ENCODE measurements at regions not wholly inside any gene's neighbourhood (a gene's known extent, or its start where the extent isn't known, plus 50 kb on each side); places are given as distances from the start of the nearest gene placed in this dataset.
"Not testable (repeated sequence)": the region's sequence is repeated elsewhere in the genome, so short reads cannot be mapped to it uniquely, and the experiment has no call there.

DNA sequence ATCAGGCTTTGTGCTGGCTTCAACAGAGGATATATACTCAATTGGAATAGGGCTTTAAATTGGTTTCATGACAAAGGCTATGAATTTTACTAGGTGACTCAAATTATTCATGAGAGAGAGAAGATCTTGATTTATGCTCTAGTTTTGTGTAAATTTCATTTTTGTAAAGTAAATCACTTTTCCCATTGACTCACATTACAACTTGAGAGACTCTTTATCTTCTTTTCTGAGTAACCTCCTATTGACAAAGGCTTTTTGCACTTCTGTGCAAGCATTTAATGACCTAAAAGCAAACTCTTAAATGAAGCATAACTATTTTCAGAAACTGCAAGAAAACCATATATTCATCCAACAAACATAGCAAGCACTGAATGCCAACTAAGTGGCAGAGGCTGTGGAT lies 98.5 kb upstream of the RHOBTB1 start:
- H3K9ac ChIP-seq (ENCODE audit: insufficient read depth, low read length) = no peak overlapping the region
- no peaks in the 10 kb centered on the region for H3K27me3 ChIP-seq (ENCODE audit: control insufficient read depth, insufficient read depth, low read length)
- no peak overlapping the region for H3K4me3 ChIP-seq (replicated peaks in 1 of 4; ENCODE audit: control extremely low read depth in 1 of 4, insufficient read depth in 1 of 4, low read depth in 3 of 4, low read length in 4 of 4)
- TF ChIP-seq, protein P1, sequence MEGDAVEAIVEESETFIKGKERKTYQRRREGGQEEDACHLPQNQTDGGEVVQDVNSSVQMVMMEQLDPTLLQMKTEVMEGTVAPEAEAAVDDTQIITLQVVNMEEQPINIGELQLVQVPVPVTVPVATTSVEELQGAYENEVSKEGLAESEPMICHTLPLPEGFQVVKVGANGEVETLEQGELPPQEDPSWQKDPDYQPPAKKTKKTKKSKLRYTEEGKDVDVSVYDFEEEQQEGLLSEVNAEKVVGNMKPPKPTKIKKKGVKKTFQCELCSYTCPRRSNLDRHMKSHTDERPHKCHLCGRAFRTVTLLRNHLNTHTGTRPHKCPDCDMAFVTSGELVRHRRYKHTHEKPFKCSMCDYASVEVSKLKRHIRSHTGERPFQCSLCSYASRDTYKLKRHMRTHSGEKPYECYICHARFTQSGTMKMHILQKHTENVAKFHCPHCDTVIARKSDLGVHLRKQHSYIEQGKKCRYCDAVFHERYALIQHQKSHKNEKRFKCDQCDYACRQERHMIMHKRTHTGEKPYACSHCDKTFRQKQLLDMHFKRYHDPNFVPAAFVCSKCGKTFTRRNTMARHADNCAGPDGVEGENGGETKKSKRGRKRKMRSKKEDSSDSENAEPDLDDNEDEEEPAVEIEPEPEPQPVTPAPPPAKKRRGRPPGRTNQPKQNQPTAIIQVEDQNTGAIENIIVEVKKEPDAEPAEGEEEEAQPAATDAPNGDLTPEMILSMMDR (conservative IDR thresholded peaks at IDR 0.05 in 1 of 2, IDR thresholded peaks at IDR 0.05 in 1 of 2; ENCODE audit: low read depth in 1 of 2, low read length in 2 of 2) = no peak
- TF ChIP-seq EZH2 (IDR thresholded peaks at IDR 0.05; ENCODE audit: low read length, missing control alignments) = no peak
- H3K4me1 ChIP-seq (ENCODE audit: control insufficient read depth, extremely low read depth, insufficient read depth, low read length) = no peaks in the 10 kb centered on the region
- H3K9me3 ChIP-seq (ENCODE audit: control insufficient read depth, insufficient read depth, low read depth, low read length) = no peaks in the 10 kb centered on the region
- H3K79me2 ChIP-seq (ENCODE audit: control insufficient read depth, insufficient read depth, low read length) = no peaks in the 10 kb centered on the region
- no peaks in the 10 kb centered on the region for H3K36me3 ChIP-seq (ENCODE audit: control insufficient read depth, insufficient read depth, low read length)
- no peak for DNase-seq (ENCODE audit: low read depth in 2 of 2)
- no peak overlapping the region for H3K27ac ChIP-seq (ENCODE audit: insufficient read depth, low read length)
- H4K20me1 ChIP-seq (ENCODE audit: control insufficient read depth, extremely low read depth, insufficient read depth, low read length) = no peaks in the 10 kb centered on the region
- H2AFZ ChIP-seq (ENCODE audit: low read length) = no peak overlapping the region
- H3K4me2 ChIP-seq (ENCODE audit: extremely low read depth, insufficient read depth, low read length) = no peak overlapping the region

DNA sequence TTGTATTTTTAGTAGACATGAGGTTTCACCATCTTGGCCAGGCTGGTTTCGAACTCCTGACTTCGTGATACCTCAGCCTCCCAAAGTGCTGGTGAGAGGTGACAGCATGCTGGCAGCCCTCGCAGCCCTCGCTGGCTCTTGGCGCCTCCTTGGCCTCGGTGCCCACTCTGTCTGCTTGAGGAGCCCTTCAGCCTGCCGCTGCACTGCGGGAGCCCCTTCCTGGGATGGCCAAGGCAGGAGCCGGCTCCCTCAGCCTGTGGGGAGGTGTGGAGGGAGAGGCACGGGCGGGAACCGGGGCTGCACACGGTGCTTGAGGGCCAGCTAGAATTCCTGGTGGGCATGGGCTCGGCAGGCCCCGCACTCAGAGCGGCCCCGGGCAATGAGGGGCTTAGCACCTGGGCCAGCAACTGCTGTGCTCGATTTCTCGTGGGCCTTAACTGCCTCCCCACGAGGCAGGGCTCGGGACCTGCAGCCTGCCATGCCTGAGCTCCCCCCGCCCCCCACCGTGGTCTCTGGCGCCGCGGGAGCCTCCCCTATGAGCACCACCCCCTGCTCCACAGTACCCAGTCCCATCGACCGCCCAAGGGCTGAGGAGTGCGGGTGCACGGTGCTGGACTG lies 96.5 kb upstream of the RHOBTB1 start:
- TF ChIP-seq, protein P1 (conservative IDR thresholded peaks at IDR 0.05 in 1 of 2, IDR thresholded peaks at IDR 0.05 in 1 of 2; ENCODE audit: low read depth in 1 of 2, low read length in 2 of 2) = no peak
- TF ChIP-seq EZH2 (IDR thresholded peaks at IDR 0.05; ENCODE audit: low read length, missing control alignments) = no peak
- H3K79me2 ChIP-seq (ENCODE audit: control insufficient read depth, insufficient read depth, low read length) = no peaks in the 10 kb centered on the region

DNA sequence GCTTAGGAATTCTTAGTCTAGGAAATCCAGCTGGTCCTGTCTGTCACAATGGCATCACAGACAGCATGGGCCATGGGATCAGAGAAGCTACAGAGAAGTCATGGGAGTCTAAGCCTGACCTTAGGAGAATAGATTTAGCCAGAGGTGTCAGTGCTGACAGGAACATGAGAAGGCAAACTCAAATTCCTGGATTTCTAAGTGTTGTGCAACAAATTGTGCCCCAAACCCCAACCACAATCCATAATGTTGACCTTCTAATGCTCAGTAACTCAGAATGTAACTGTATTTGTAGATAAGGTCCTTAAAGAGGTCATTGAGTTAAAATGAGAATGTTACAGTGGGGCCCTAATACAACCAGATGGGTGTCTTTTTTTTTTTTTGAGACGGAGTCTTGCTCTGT lies 95.9 kb upstream of the RHOBTB1 start:
- no peaks in the 10 kb centered on the region for H4K20me1 ChIP-seq (ENCODE audit: control insufficient read depth, extremely low read depth, insufficient read depth, low read length)
- DNase-seq (ENCODE audit: low read depth in 2 of 2) = no peak
- H3K27me3 ChIP-seq (ENCODE audit: control insufficient read depth, insufficient read depth, low read length) = no peaks in the 10 kb centered on the region
- no peak overlapping the region for H3K9ac ChIP-seq (ENCODE audit: insufficient read depth, low read length)
- H3K4me2 ChIP-seq (ENCODE audit: extremely low read depth, insufficient read depth, low read length) = no peak overlapping the region
- H3K36me3 ChIP-seq (ENCODE audit: control insufficient read depth, insufficient read depth, low read length) = no peaks in the 10 kb centered on the region
- H2AFZ ChIP-seq (ENCODE audit: low read length) = no peak overlapping the region
- no peak overlapping the region for H3K27ac ChIP-seq (ENCODE audit: insufficient read depth, low read length)
- no peak overlapping the region for H3K4me3 ChIP-seq (replicated peaks in 1 of 4; ENCODE audit: control extremely low read depth in 1 of 4, insufficient read depth in 1 of 4, low read depth in 3 of 4, low read length in 4 of 4)
- no peaks in the 10 kb centered on the region for H3K79me2 ChIP-seq (ENCODE audit: control insufficient read depth, insufficient read depth, low read length)
- H3K9me3 ChIP-seq (ENCODE audit: control insufficient read depth, insufficient read depth, low read depth, low read length) = no peaks in the 10 kb centered on the region
- no peaks in the 10 kb centered on the region for H3K4me1 ChIP-seq (ENCODE audit: control insufficient read depth, extremely low read depth, insufficient read depth, low read length)
- TF ChIP-seq, protein P1 (conservative IDR thresholded peaks at IDR 0.05 in 1 of 2, IDR thresholded peaks at IDR 0.05 in 1 of 2; ENCODE audit: low read depth in 1 of 2, low read length in 2 of 2) = no peak
- no peak for TF ChIP-seq EZH2 (IDR thresholded peaks at IDR 0.05; ENCODE audit: low read length, missing control alignments)

More for the DNA sequence above, 96.5 kb upstream of the RHOBTB1 start:
- Histone ChIP-seq H3K27ac (ENCODE audit: insufficient read depth, low read length) (no peak overlapping the region), H3K9ac (ENCODE audit: insufficient read depth, low read length) (no peak overlapping the region), H3K36me3 (ENCODE audit: control insufficient read depth, insufficient read depth, low read length) (no peaks in the 10 kb centered on the region), H3K9me3 (ENCODE audit: control insufficient read depth, insufficient read depth, low read depth, low read length) (no peaks in the 10 kb centered on the region), H3K27me3 (ENCODE audit: control insufficient read depth, insufficient read depth, low read length) (no peaks in the 10 kb centered on the region), H2AFZ (ENCODE audit: low read length) (no peak overlapping the region), H3K4me3 (replicated peaks in 1 of 4; ENCODE audit: control extremely low read depth in 1 of 4, insufficient read depth in 1 of 4, low read depth in 3 of 4, low read length in 4 of 4) (no peak overlapping the region), H3K4me1 (ENCODE audit: control insufficient read depth, extremely low read depth, insufficient read depth, low read length) (no peaks in the 10 kb centered on the region), H3K4me2 (ENCODE audit: extremely low read depth, insufficient read depth, low read length) (no peak overlapping the region), H4K20me1 (ENCODE audit: control insufficient read depth, extremely low read depth, insufficient read depth, low read length) (no peaks in the 10 kb centered on the region)
- DNase-seq (ENCODE audit: low read depth in 2 of 2) = no peak

GRCh38 chr10:61037261-61037830 lies 93.4 kb upstream of the RHOBTB1 start:
- not testable (repeated sequence) for H3K27me3 ChIP-seq (ENCODE audit: control insufficient read depth, insufficient read depth, low read length); DNase-seq (ENCODE audit: low read depth in 2 of 2); H3K4me3 ChIP-seq (replicated peaks in 1 of 4; ENCODE audit: control extremely low read depth in 1 of 4, insufficient read depth in 1 of 4, low read depth in 3 of 4, low read length in 4 of 4); H4K20me1 ChIP-seq (ENCODE audit: control insufficient read depth, extremely low read depth, insufficient read depth, low read length); H2AFZ ChIP-seq (ENCODE audit: low read length); H3K79me2 ChIP-seq (ENCODE audit: control insufficient read depth, insufficient read depth, low read length); H3K9ac ChIP-seq (ENCODE audit: insufficient read depth, low read length); H3K4me2 ChIP-seq (ENCODE audit: extremely low read depth, insufficient read depth, low read length); H3K27ac ChIP-seq (ENCODE audit: insufficient read depth, low read length); H3K9me3 ChIP-seq (ENCODE audit: control insufficient read depth, insufficient read depth, low read depth, low read length); H3K4me1 ChIP-seq (ENCODE audit: control insufficient read depth, extremely low read depth, insufficient read depth, low read length); H3K36me3 ChIP-seq (ENCODE audit: control insufficient read depth, insufficient read depth, low read length)

GRCh38 chr10:61036148-61036547 lies 92.2 kb upstream of the RHOBTB1 start:
- not testable (repeated sequence) for H3K27me3 ChIP-seq (ENCODE audit: control insufficient read depth, insufficient read depth, low read length); H3K4me2 ChIP-seq (ENCODE audit: extremely low read depth, insufficient read depth, low read length)

More at GRCh38 chr10:61036148-61036547, 92.2 kb upstream of the RHOBTB1 start:
- not testable (repeated sequence) for H3K79me2 ChIP-seq (ENCODE audit: control insufficient read depth, insufficient read depth, low read length); DNase-seq (ENCODE audit: low read depth in 2 of 2); H3K9me3 ChIP-seq (ENCODE audit: control insufficient read depth, insufficient read depth, low read depth, low read length); H3K4me3 ChIP-seq (replicated peaks in 1 of 4; ENCODE audit: control extremely low read depth in 1 of 4, insufficient read depth in 1 of 4, low read depth in 3 of 4, low read length in 4 of 4); H3K36me3 ChIP-seq (ENCODE audit: control insufficient read depth, insufficient read depth, low read length); H2AFZ ChIP-seq (ENCODE audit: low read length); H3K27ac ChIP-seq (ENCODE audit: insufficient read depth, low read length); H3K4me1 ChIP-seq (ENCODE audit: control insufficient read depth, extremely low read depth, insufficient read depth, low read length); H3K9ac ChIP-seq (ENCODE audit: insufficient read depth, low read length); H4K20me1 ChIP-seq (ENCODE audit: control insufficient read depth, extremely low read depth, insufficient read depth, low read length)

Data from fibroblast of lung (primary cell).